H9 (cell line): ENCODE measurements at regions not wholly inside any gene's neighbourhood (a gene's known extent, or its start where the extent isn't known, plus 50 kb on each side); places are given as distances from the start of the nearest gene placed in this dataset.

Source experiments
- DNase-seq: peaks from one replicate; pipeline ENCODE4 v3.0.0-alpha.2; 2017
- H2AFZ ChIP-seq: one replicate; pipeline ENCODE4 v1.6.1; 2013; ENCODE audit warnings: mild to moderate bottlenecking, low read length, control low read depth, moderate library complexity
- H2AK5ac ChIP-seq: 2 replicates; pipeline ENCODE4 v1.6.1; 2013; ENCODE audit warnings: low read length, control low read depth, mixed read lengths; ENCODE audit not compliant: insufficient read length
- H2BK120ac ChIP-seq: one replicate; pipeline ENCODE4 v1.6.1; 2013; ENCODE audit warnings: low read depth, mild to moderate bottlenecking, low read length, control low read depth, inconsistent platforms; ENCODE audit not compliant: poor library complexity, severe bottlenecking
- H2BK12ac ChIP-seq: 2 replicates; pipeline ENCODE4 v1.6.1; 2013; ENCODE audit warnings: low read length, control low read depth, mixed read lengths, low read depth; ENCODE audit not compliant: insufficient read length
- H2BK15ac ChIP-seq: 2 replicates; pipeline ENCODE4 v1.6.1; 2013; ENCODE audit warnings: low read depth, low read length, control low read depth
- H2BK20ac ChIP-seq: one replicate; pipeline ENCODE4 v1.6.1; 2013; ENCODE audit warnings: low read depth, mild to moderate bottlenecking, low read length, control low read depth, inconsistent platforms; ENCODE audit not compliant: poor library complexity, severe bottlenecking
- H2BK5ac ChIP-seq: 2 replicates; pipeline ENCODE4 v1.6.1; 2013; ENCODE audit warnings: low read length, control low read depth, mixed read lengths; ENCODE audit not compliant: insufficient read length
- H3K14ac ChIP-seq: 2 replicates; pipeline ENCODE4 v1.6.1; 2013; ENCODE audit warnings: low read length, control low read depth; ENCODE audit not compliant: insufficient read depth
- H3K18ac ChIP-seq: 2 replicates; pipeline ENCODE4 v1.6.1; 2013; ENCODE audit warnings: low read depth, mild to moderate bottlenecking, mixed read lengths, low read length, control low read depth; ENCODE audit not compliant: insufficient read length
- H3K23ac ChIP-seq: 2 replicates; pipeline ENCODE4 v1.6.1; 2013; ENCODE audit warnings: low read length, control low read depth, mixed read lengths, low read depth; ENCODE audit not compliant: insufficient read length
- H3K23me2 ChIP-seq: 2 replicates; pipeline ENCODE4 v1.6.1; 2013; ENCODE audit warnings: low read depth, mild to moderate bottlenecking, mixed read lengths, low read length, control low read depth; ENCODE audit not compliant: insufficient read length, poor library complexity, severe bottlenecking
- H3K27ac ChIP-seq: 2 replicates; pipeline ENCODE4 v1.5.1; 2013; ENCODE audit warnings: low read length, control low read depth, mixed read lengths, low read depth; ENCODE audit not compliant: insufficient read length
- H3K27me3 ChIP-seq: 2 replicates; pipeline ENCODE4 v1.6.1; 2013; ENCODE audit warnings: low read length, control low read depth, inconsistent platforms; ENCODE audit not compliant: insufficient read depth
- H3K4ac ChIP-seq: 2 replicates; pipeline ENCODE4 v1.6.1; 2013; ENCODE audit warnings: low read depth, mild to moderate bottlenecking, control low read depth, inconsistent platforms, low read length, moderate library complexity
- H3K4me1 ChIP-seq: 2 replicates; pipeline ENCODE4 v1.6.1; 2013; ENCODE audit warnings: low read length, control low read depth, inconsistent platforms; ENCODE audit not compliant: insufficient read depth
- H3K4me2 ChIP-seq: 2 replicates; pipeline ENCODE4 v1.6.1; 2013; ENCODE audit warnings: low read length, control low read depth, mixed read lengths; ENCODE audit not compliant: insufficient read length, insufficient read depth
- H3K56ac ChIP-seq: 2 replicates; pipeline ENCODE4 v1.6.1; 2013; ENCODE audit warnings: low read depth, mild to moderate bottlenecking, mixed read lengths, low read length, control low read depth; ENCODE audit not compliant: insufficient read length
- H3K79me1 ChIP-seq: 2 replicates; pipeline ENCODE4 v1.6.1; 2013; ENCODE audit warnings: low read depth, mild to moderate bottlenecking, moderate library complexity, low read length, control low read depth, inconsistent platforms; ENCODE audit not compliant: insufficient read depth, poor library complexity, severe bottlenecking
- H3K79me2 ChIP-seq: 2 replicates; pipeline ENCODE4 v1.6.1; 2013; ENCODE audit warnings: low read length, control low read depth, inconsistent platforms; ENCODE audit not compliant: insufficient read depth
- H3K9ac ChIP-seq: 2 replicates; pipeline ENCODE4 v1.6.1; 2013; ENCODE audit warnings: low read length, control low read depth, mixed read lengths; ENCODE audit not compliant: insufficient read length; ENCODE audit errors: extremely low read depth
- H3K9me3 ChIP-seq: one replicate; pipeline ENCODE4 v1.6.1; 2013; ENCODE audit warnings: low read depth, low read length, inconsistent platforms; ENCODE audit not compliant: control insufficient read depth
- H3T11ph ChIP-seq: one replicate; pipeline ENCODE4 v1.6.1; 2013; ENCODE audit warnings: mild to moderate bottlenecking, low read length, control low read depth, inconsistent platforms
- H4K20me1 ChIP-seq: one replicate; pipeline ENCODE4 v1.6.1; 2013; ENCODE audit not compliant: control insufficient read depth, insufficient read length, insufficient read depth
- H4K5ac ChIP-seq: 2 replicates; pipeline ENCODE4 v1.6.1; 2013; ENCODE audit warnings: low read depth, mild to moderate bottlenecking, mixed read lengths, low read length, control low read depth; ENCODE audit not compliant: insufficient read length
- H4K8ac ChIP-seq: replicated peaks from 2 replicates; pipeline ENCODE4 v1.6.1; 2013; ENCODE audit warnings: low read length, control low read depth, mixed read lengths, low read depth; ENCODE audit not compliant: insufficient read length
- H4K91ac ChIP-seq: 2 replicates; pipeline ENCODE4 v1.6.1; 2013; ENCODE audit warnings: low read depth, mild to moderate bottlenecking, moderate library complexity, mixed read lengths, low read length, control low read depth; ENCODE audit not compliant: insufficient read length
- H3K27ac Mint-ChIP-seq, 3 experiments: 2 replicates in 2 of 3; 3 replicates in 1 of 3; pipeline ENCODE4 v1.8.0; 2020 to 2021; ENCODE audit warnings: mixed read lengths in 3 of 3, mild to moderate bottlenecking in 1 of 3, moderate library complexity in 1 of 3
- H3K27me3 Mint-ChIP-seq: 2 replicates; pipeline ENCODE4 v1.8.0; 2021; ENCODE audit warnings: low read depth, mild to moderate bottlenecking, moderate library complexity, mixed read lengths
- H3K36me3 Mint-ChIP-seq, 3 experiments: 2 replicates in 2 of 3; 3 replicates in 1 of 3; pipeline ENCODE4 v1.8.0; 2020 to 2021; ENCODE audit warnings: low read depth in 3 of 3, mixed read lengths in 3 of 3; ENCODE audit not compliant: insufficient read depth in 1 of 3
- H3K4me1 Mint-ChIP-seq, 2 experiments: 2 replicates each; pipeline ENCODE4 v1.8.0; 2020; ENCODE audit warnings: mixed read lengths in 2 of 2
- H3K4me3 Mint-ChIP-seq, 2 experiments: 2 replicates in 1 of 2; 3 replicates in 1 of 2; pipeline ENCODE4 v1.8.0; 2020 to 2021; ENCODE audit warnings: mild to moderate bottlenecking in 2 of 2, mixed read lengths in 2 of 2, moderate library complexity in 1 of 2
- H3K9me3 Mint-ChIP-seq, 2 experiments: 2 replicates in 1 of 2; 3 replicates in 1 of 2; pipeline ENCODE4 v1.8.0; 2020; ENCODE audit warnings: mild to moderate bottlenecking in 2 of 2, mixed read lengths in 2 of 2, moderate library complexity in 1 of 2
- WGBS: extraction: QIAGEN DNeasy Blood & Tissue Kit; methylation state at CpG from one replicate; pipeline ENCODE4 v1.1.7; 2013; ENCODE audit warnings: missing lambda C conversion rate, low lambda C conversion rate, mixed read lengths; ENCODE audit not compliant: insufficient read length; ENCODE audit errors: extremely low coverage; 5-methylcytosine and 5-hydroxymethylcytosine counted together
- TF ChIP-seq, protein P1 (sequence below): fragments of 200-600 bp; sonication (generic); conservative IDR thresholded peaks from 3 replicates; pipeline ENCODE4 v1.8.0; 2021; ENCODE audit warnings: antibody characterized with exemption, mild to moderate bottlenecking

DNA sequence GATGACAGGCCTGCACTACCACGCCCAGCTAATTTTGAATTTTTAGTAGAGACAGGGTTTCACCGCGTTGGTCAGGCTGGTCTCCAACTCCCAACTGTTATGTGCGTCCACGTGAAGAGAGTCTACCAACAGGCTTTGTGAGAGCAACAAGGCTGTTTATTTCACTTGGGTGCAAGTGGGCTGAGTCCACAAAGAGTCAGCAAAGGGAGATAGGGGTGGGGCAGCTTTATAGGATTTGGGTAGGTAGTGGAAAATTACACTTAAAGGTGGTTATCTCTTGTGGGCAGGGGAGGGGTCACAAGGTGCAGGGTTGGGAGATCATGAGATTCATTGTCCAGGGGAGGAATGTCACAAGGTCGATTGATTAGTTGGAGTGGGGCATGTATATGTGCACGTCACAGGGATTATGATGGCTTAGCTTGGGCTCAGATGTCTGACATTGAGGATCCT lies 111.6 kb downstream of the GOSR1 start:
- Histone ChIP-seq H4K5ac (no peak overlapping the region), H2BK120ac (no peak overlapping the region), H3K9ac (no peak overlapping the region), H3K14ac (no peak overlapping the region), H3K23ac (no peak overlapping the region), H3K18ac (no peak overlapping the region), H3K79me2 (no peaks in the 10 kb centered on the region), H4K20me1 (no peaks in the 10 kb centered on the region), H2BK15ac (no peak overlapping the region), H2BK12ac (no peak overlapping the region), H4K8ac (no peak overlapping the region), H2AK5ac (no peak overlapping the region), H3K4ac (no peak overlapping the region), H3K56ac (no peak overlapping the region), H3T11ph (no peak overlapping the region), H3K9me3 (no peaks in the 10 kb centered on the region), H3K79me1 (no peaks in the 10 kb centered on the region), H2AFZ (no peak overlapping the region), H2BK5ac (no peak overlapping the region), H3K23me2 (no peaks in the 10 kb centered on the region), H2BK20ac (no peak overlapping the region), H4K91ac (no peak overlapping the region), H3K27ac (no peak overlapping the region), H3K27me3 (no peaks in the 10 kb centered on the region), H3K4me2 (no peak overlapping the region), H3K4me1 (no peaks in the 10 kb centered on the region)
- Mint-ChIP-seq H3K4me3 (no peak overlapping the region), H3K4me1 (peaks cover 0 to 3% of the 10 kb centered on the region in 2 experiments; a peak in 1 of 4 replicates), H3K36me3 (0 out of 7 replicates have a peak, but pooled peaks cover 0 to 3% (median 0%) of the 10 kb centered on the region in 3 experiments), H3K27ac (no peak overlapping the region; a peak in 2 of 7 replicates), H3K9me3 (peaks cover 0 to 6% of the 10 kb centered on the region in 2 experiments; a peak in 1 of 5 replicates), H3K27me3 (peaks cover 2% of the 10 kb centered on the region; the same call in 1 of the 2 replicates)
- no peak for DNase-seq
- TF ChIP-seq, protein P1, sequence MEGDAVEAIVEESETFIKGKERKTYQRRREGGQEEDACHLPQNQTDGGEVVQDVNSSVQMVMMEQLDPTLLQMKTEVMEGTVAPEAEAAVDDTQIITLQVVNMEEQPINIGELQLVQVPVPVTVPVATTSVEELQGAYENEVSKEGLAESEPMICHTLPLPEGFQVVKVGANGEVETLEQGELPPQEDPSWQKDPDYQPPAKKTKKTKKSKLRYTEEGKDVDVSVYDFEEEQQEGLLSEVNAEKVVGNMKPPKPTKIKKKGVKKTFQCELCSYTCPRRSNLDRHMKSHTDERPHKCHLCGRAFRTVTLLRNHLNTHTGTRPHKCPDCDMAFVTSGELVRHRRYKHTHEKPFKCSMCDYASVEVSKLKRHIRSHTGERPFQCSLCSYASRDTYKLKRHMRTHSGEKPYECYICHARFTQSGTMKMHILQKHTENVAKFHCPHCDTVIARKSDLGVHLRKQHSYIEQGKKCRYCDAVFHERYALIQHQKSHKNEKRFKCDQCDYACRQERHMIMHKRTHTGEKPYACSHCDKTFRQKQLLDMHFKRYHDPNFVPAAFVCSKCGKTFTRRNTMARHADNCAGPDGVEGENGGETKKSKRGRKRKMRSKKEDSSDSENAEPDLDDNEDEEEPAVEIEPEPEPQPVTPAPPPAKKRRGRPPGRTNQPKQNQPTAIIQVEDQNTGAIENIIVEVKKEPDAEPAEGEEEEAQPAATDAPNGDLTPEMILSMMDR, result no peak
- no CpG with 5 or more reads among the region's 7 CpGs for WGBS
